ENCODE measurements at regions not wholly inside any gene's neighbourhood (a gene's known extent, or its start where the extent isn't known, plus 50 kb on each side); places are given as distances from the start of the nearest gene placed in this dataset.

GRCh38 chr9:88663771-88664419 lies 128.9 kb downstream of the NXNL2 start:
- Histone ChIP-seq H3K79me2 (ENCODE audit: insufficient read depth, low read length) (no peaks in the 10 kb centered on the region), H3K27me3 (ENCODE audit: control insufficient read depth in 1 of 2, insufficient read depth in 2 of 2, low read length in 2 of 2) (no peaks in the 10 kb centered on the region), H2AFZ (ENCODE audit: low read length) (no peak overlapping the region), H3K9me3 (ENCODE audit: low read length) (no peaks in the 10 kb centered on the region), H3K4me1 (ENCODE audit: insufficient read depth, low read length) (no peaks in the 10 kb centered on the region), H3K4me3 (replicated peaks in 1 of 3; ENCODE audit: insufficient read depth in 1 of 3, low read depth in 2 of 3, low read length in 3 of 3) (no peak overlapping the region), H3K4me2 (ENCODE audit: low read depth, low read length) (no peak overlapping the region), H3K27ac (ENCODE audit: extremely low read length, insufficient read depth, low read length) (no peak overlapping the region), H4K20me1 (ENCODE audit: insufficient read depth, low read length) (no peaks in the 10 kb centered on the region), H3K9ac (ENCODE audit: insufficient read depth, low read depth, low read length) (no peak overlapping the region), H3K36me3 (replicated peaks in 1 of 2; ENCODE audit: control insufficient read depth in 1 of 2, insufficient read depth in 2 of 2, low read length in 2 of 2) (no peaks in the 10 kb centered on the region)
- CTCF ChIA-PET (ENCODE audit: low intra/inter-chr PET ratio, low total read pairs), result no interaction called here
- no TSS peak for BruUV-seq (replicated peaks)
- no peak for DNase-seq (ENCODE audit: low spot score)
- no peak for ATAC-seq
- WGBS (ENCODE audit: low lambda C conversion rate), result 43% methylated on average over 4 of the region's 4 CpGs
- FAIRE-seq, result no peak
- intact Hi-C loops (cut with micrococcal nuclease; ENCODE audit: unreplicated experiment), result loop anchor here (5.0 kb wide), 1 partner anchor 72 kb away; no protein-coding TSS in a partner anchor
- in situ Hi-C loops (cut with HindIII; ENCODE audit: extremely low pct_ligation_motif_present, low pct_unique_long_range_greater_than_20kb), result loop anchor here (5.0 to 10.0 kb wide), 3 partner anchors 73 to 338 kb away; no protein-coding TSS in a partner anchor
- POLR2A ChIA-PET, result no interaction called here
- TF ChIP-seq MTF1 (CRISPR knock-in tag; IDR thresholded peaks at IDR 0.05), result no peak
- TF ChIP-seq ZBED4 (CRISPR knock-in tag; IDR thresholded peaks at IDR 0.05; ENCODE audit: borderline replicate concordance), result no peak
- TF ChIP-seq, protein P1, sequence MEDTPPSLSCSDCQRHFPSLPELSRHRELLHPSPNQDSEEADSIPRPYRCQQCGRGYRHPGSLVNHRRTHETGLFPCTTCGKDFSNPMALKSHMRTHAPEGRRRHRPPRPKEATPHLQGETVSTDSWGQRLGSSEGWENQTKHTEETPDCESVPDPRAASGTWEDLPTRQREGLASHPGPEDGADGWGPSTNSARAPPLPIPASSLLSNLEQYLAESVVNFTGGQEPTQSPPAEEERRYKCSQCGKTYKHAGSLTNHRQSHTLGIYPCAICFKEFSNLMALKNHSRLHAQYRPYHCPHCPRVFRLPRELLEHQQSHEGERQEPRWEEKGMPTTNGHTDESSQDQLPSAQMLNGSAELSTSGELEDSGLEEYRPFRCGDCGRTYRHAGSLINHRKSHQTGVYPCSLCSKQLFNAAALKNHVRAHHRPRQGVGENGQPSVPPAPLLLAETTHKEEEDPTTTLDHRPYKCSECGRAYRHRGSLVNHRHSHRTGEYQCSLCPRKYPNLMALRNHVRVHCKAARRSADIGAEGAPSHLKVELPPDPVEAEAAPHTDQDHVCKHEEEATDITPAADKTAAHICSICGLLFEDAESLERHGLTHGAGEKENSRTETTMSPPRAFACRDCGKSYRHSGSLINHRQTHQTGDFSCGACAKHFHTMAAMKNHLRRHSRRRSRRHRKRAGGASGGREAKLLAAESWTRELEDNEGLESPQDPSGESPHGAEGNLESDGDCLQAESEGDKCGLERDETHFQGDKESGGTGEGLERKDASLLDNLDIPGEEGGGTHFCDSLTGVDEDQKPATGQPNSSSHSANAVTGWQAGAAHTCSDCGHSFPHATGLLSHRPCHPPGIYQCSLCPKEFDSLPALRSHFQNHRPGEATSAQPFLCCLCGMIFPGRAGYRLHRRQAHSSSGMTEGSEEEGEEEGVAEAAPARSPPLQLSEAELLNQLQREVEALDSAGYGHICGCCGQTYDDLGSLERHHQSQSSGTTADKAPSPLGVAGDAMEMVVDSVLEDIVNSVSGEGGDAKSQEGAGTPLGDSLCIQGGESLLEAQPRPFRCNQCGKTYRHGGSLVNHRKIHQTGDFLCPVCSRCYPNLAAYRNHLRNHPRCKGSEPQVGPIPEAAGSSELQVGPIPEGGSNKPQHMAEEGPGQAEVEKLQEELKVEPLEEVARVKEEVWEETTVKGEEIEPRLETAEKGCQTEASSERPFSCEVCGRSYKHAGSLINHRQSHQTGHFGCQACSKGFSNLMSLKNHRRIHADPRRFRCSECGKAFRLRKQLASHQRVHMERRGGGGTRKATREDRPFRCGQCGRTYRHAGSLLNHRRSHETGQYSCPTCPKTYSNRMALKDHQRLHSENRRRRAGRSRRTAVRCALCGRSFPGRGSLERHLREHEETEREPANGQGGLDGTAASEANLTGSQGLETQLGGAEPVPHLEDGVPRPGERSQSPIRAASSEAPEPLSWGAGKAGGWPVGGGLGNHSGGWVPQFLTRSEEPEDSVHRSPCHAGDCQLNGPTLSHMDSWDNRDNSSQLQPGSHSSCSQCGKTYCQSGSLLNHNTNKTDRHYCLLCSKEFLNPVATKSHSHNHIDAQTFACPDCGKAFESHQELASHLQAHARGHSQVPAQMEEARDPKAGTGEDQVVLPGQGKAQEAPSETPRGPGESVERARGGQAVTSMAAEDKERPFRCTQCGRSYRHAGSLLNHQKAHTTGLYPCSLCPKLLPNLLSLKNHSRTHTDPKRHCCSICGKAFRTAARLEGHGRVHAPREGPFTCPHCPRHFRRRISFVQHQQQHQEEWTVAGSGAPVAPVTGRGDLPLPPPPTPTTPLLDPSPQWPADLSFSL (CRISPR knock-in tag; IDR thresholded peaks at IDR 0.05), result no peak
- no peak for TF ChIP-seq ZNF281 (CRISPR knock-in tag; IDR thresholded peaks at IDR 0.05; ENCODE audit: borderline replicate concordance)
- TF ChIP-seq ARID4A (CRISPR knock-in tag; IDR thresholded peaks at IDR 0.05; ENCODE audit: borderline replicate concordance), result no peak
